ENCODE measurements at regions not wholly inside any gene's neighbourhood (a gene's known extent, or its start where the extent isn't known, plus 50 kb on each side); places are given as distances from the start of the nearest gene placed in this dataset.

- TF ChIP-seq CTCF (IDR thresholded peaks at IDR 0.05) (no peak), POLR2A (IDR thresholded peaks at IDR 0.05) (no peak)
Measured at GRCh38 chr18:56107821-56108477, 520.0 kb upstream of the TCF4 start.
